ENCODE measurements at regions not wholly inside any gene's neighbourhood (a gene's known extent, or its start where the extent isn't known, plus 50 kb on each side); places are given as distances from the start of the nearest gene placed in this dataset.

- no peak overlapping the region for H3K4me3 ChIP-seq (ENCODE audit: low read depth in 1 of 2, low read length in 2 of 2)
- no peaks in the 10 kb centered on the region for H3K36me3 ChIP-seq (ENCODE audit: control insufficient read depth in 1 of 2, insufficient read depth in 2 of 2, low read length in 2 of 2)
- no peak overlapping the region for H3K9ac ChIP-seq (ENCODE audit: low read depth in 1 of 2, low read length in 2 of 2)
- H3K9me3 ChIP-seq (ENCODE audit: control insufficient read depth in 1 of 2, low read length in 2 of 2) = no peaks in the 10 kb centered on the region
- no peaks in the 10 kb centered on the region for H3K27me3 ChIP-seq (ENCODE audit: control insufficient read depth in 1 of 2, insufficient read depth in 2 of 2, low read length in 2 of 2)
- no peak overlapping the region for H3K27ac ChIP-seq (ENCODE audit: low read depth, low read length)
- no peaks in the 10 kb centered on the region for H3K4me1 ChIP-seq (ENCODE audit: control insufficient read depth in 1 of 2, insufficient read depth in 2 of 2, low read length in 2 of 2)
Observed at GRCh38 chr18:78764544-78764943, 215.1 kb upstream of the SALL3 start.

GRCh38 chr18:78765142-78765541 lies 214.5 kb upstream of the SALL3 start:
- no peak overlapping the region for H3K4me3 ChIP-seq (ENCODE audit: low read depth in 1 of 2, low read length in 2 of 2)
- H3K27ac ChIP-seq (ENCODE audit: low read depth, low read length) = no peak overlapping the region
- no peaks in the 10 kb centered on the region for H3K36me3 ChIP-seq (ENCODE audit: control insufficient read depth in 1 of 2, insufficient read depth in 2 of 2, low read length in 2 of 2)
- no peaks in the 10 kb centered on the region for H3K4me1 ChIP-seq (ENCODE audit: control insufficient read depth in 1 of 2, insufficient read depth in 2 of 2, low read length in 2 of 2)
- no peaks in the 10 kb centered on the region for H3K27me3 ChIP-seq (ENCODE audit: control insufficient read depth in 1 of 2, insufficient read depth in 2 of 2, low read length in 2 of 2)
- no peak overlapping the region for H3K9ac ChIP-seq (ENCODE audit: low read depth in 1 of 2, low read length in 2 of 2)
- no peaks in the 10 kb centered on the region for H3K9me3 ChIP-seq (ENCODE audit: control insufficient read depth in 1 of 2, low read length in 2 of 2)

- H3K4me1 ChIP-seq (ENCODE audit: control insufficient read depth in 1 of 2, insufficient read depth in 2 of 2, low read length in 2 of 2) = no peaks in the 10 kb centered on the region
- H3K27me3 ChIP-seq (ENCODE audit: control insufficient read depth in 1 of 2, insufficient read depth in 2 of 2, low read length in 2 of 2) = no peaks in the 10 kb centered on the region
- H3K4me3 ChIP-seq (ENCODE audit: low read depth in 1 of 2, low read length in 2 of 2) = no peak overlapping the region
- H3K36me3 ChIP-seq (ENCODE audit: control insufficient read depth in 1 of 2, insufficient read depth in 2 of 2, low read length in 2 of 2) = no peaks in the 10 kb centered on the region
- no peaks in the 10 kb centered on the region for H3K9me3 ChIP-seq (ENCODE audit: control insufficient read depth in 1 of 2, low read length in 2 of 2)
- no peak overlapping the region for H3K27ac ChIP-seq (ENCODE audit: low read depth, low read length)
- H3K9ac ChIP-seq (ENCODE audit: low read depth in 1 of 2, low read length in 2 of 2) = no peak overlapping the region
Observed at GRCh38 chr18:78765637-78766281, 213.9 kb upstream of the SALL3 start.

- H3K4me3 ChIP-seq (ENCODE audit: low read depth in 1 of 2, low read length in 2 of 2) = no peak overlapping the region
- H3K9ac ChIP-seq (ENCODE audit: low read depth in 1 of 2, low read length in 2 of 2) = no peak overlapping the region
- H3K27me3 ChIP-seq (ENCODE audit: control insufficient read depth in 1 of 2, insufficient read depth in 2 of 2, low read length in 2 of 2) = no peaks in the 10 kb centered on the region
- no peak overlapping the region for H3K27ac ChIP-seq (ENCODE audit: low read depth, low read length)
- H3K4me1 ChIP-seq (ENCODE audit: control insufficient read depth in 1 of 2, insufficient read depth in 2 of 2, low read length in 2 of 2) = no peaks in the 10 kb centered on the region
- H3K36me3 ChIP-seq (ENCODE audit: control insufficient read depth in 1 of 2, insufficient read depth in 2 of 2, low read length in 2 of 2) = no peaks in the 10 kb centered on the region
- no peaks in the 10 kb centered on the region for H3K9me3 ChIP-seq (ENCODE audit: control insufficient read depth in 1 of 2, low read length in 2 of 2)
Observed at GRCh38 chr18:78766651-78767533, 212.7 kb upstream of the SALL3 start.

- no peak overlapping the region for H3K9ac ChIP-seq (ENCODE audit: low read depth in 1 of 2, low read length in 2 of 2)
- no peak overlapping the region for H3K4me3 ChIP-seq (ENCODE audit: low read depth in 1 of 2, low read length in 2 of 2)
Observed at GRCh38 chr18:78767648-78768071, 212.0 kb upstream of the SALL3 start.

GRCh38 chr18:78768221-78768620 lies 211.4 kb upstream of the SALL3 start:
- Histone ChIP-seq H3K27me3 (ENCODE audit: control insufficient read depth in 1 of 2, insufficient read depth in 2 of 2, low read length in 2 of 2) (no peaks in the 10 kb centered on the region), H3K9ac (ENCODE audit: low read depth in 1 of 2, low read length in 2 of 2) (no peak overlapping the region), H3K36me3 (ENCODE audit: control insufficient read depth in 1 of 2, insufficient read depth in 2 of 2, low read length in 2 of 2) (no peaks in the 10 kb centered on the region), H3K9me3 (ENCODE audit: control insufficient read depth in 1 of 2, low read length in 2 of 2) (no peaks in the 10 kb centered on the region), H3K27ac (ENCODE audit: low read depth, low read length) (no peak overlapping the region), H3K4me1 (ENCODE audit: control insufficient read depth in 1 of 2, insufficient read depth in 2 of 2, low read length in 2 of 2) (no peaks in the 10 kb centered on the region), H3K4me3 (ENCODE audit: low read depth in 1 of 2, low read length in 2 of 2) (no peak overlapping the region)

More at GRCh38 chr18:78767648-78768071, 212.0 kb upstream of the SALL3 start:
- Histone ChIP-seq H3K36me3 (ENCODE audit: control insufficient read depth in 1 of 2, insufficient read depth in 2 of 2, low read length in 2 of 2) (no peaks in the 10 kb centered on the region), H3K27me3 (ENCODE audit: control insufficient read depth in 1 of 2, insufficient read depth in 2 of 2, low read length in 2 of 2) (no peaks in the 10 kb centered on the region), H3K27ac (ENCODE audit: low read depth, low read length) (no peak overlapping the region), H3K9me3 (ENCODE audit: control insufficient read depth in 1 of 2, low read length in 2 of 2) (no peaks in the 10 kb centered on the region), H3K4me1 (ENCODE audit: control insufficient read depth in 1 of 2, insufficient read depth in 2 of 2, low read length in 2 of 2) (no peaks in the 10 kb centered on the region)

GRCh38 chr18:78768656-78769501 lies 210.7 kb upstream of the SALL3 start:
- no peaks in the 10 kb centered on the region for H3K36me3 ChIP-seq (ENCODE audit: control insufficient read depth in 1 of 2, insufficient read depth in 2 of 2, low read length in 2 of 2)
- H3K4me3 ChIP-seq (ENCODE audit: low read depth in 1 of 2, low read length in 2 of 2) = no peak overlapping the region
- no peak overlapping the region for H3K27ac ChIP-seq (ENCODE audit: low read depth, low read length)
- no peaks in the 10 kb centered on the region for H3K4me1 ChIP-seq (ENCODE audit: control insufficient read depth in 1 of 2, insufficient read depth in 2 of 2, low read length in 2 of 2)
- H3K9ac ChIP-seq (ENCODE audit: low read depth in 1 of 2, low read length in 2 of 2) = no peak overlapping the region
- H3K27me3 ChIP-seq (ENCODE audit: control insufficient read depth in 1 of 2, insufficient read depth in 2 of 2, low read length in 2 of 2) = no peaks in the 10 kb centered on the region
- H3K9me3 ChIP-seq (ENCODE audit: control insufficient read depth in 1 of 2, low read length in 2 of 2) = no peaks in the 10 kb centered on the region

GRCh38 chr18:78769502-78770105 lies 210.0 kb upstream of the SALL3 start:
- H3K27me3 ChIP-seq (ENCODE audit: control insufficient read depth in 1 of 2, insufficient read depth in 2 of 2, low read length in 2 of 2) = no peaks in the 10 kb centered on the region

GRCh38 chr18:78770139-78770822 lies 209.3 kb upstream of the SALL3 start:
- no peaks in the 10 kb centered on the region for H3K27me3 ChIP-seq (ENCODE audit: control insufficient read depth in 1 of 2, insufficient read depth in 2 of 2, low read length in 2 of 2)
- no peaks in the 10 kb centered on the region for H3K36me3 ChIP-seq (ENCODE audit: control insufficient read depth in 1 of 2, insufficient read depth in 2 of 2, low read length in 2 of 2)
- no peak overlapping the region for H3K27ac ChIP-seq (ENCODE audit: low read depth, low read length)
- H3K9me3 ChIP-seq (ENCODE audit: control insufficient read depth in 1 of 2, low read length in 2 of 2) = no peaks in the 10 kb centered on the region
- no peak overlapping the region for H3K4me3 ChIP-seq (ENCODE audit: low read depth in 1 of 2, low read length in 2 of 2)
- no peak overlapping the region for H3K9ac ChIP-seq (ENCODE audit: low read depth in 1 of 2, low read length in 2 of 2)
- no peaks in the 10 kb centered on the region for H3K4me1 ChIP-seq (ENCODE audit: control insufficient read depth in 1 of 2, insufficient read depth in 2 of 2, low read length in 2 of 2)

More at GRCh38 chr18:78769502-78770105, 210.0 kb upstream of the SALL3 start:
- Histone ChIP-seq H3K4me1 (ENCODE audit: control insufficient read depth in 1 of 2, insufficient read depth in 2 of 2, low read length in 2 of 2) (no peaks in the 10 kb centered on the region), H3K27ac (ENCODE audit: low read depth, low read length) (no peak overlapping the region), H3K9me3 (ENCODE audit: control insufficient read depth in 1 of 2, low read length in 2 of 2) (no peaks in the 10 kb centered on the region), H3K9ac (ENCODE audit: low read depth in 1 of 2, low read length in 2 of 2) (no peak overlapping the region), H3K4me3 (ENCODE audit: low read depth in 1 of 2, low read length in 2 of 2) (no peak overlapping the region), H3K36me3 (ENCODE audit: control insufficient read depth in 1 of 2, insufficient read depth in 2 of 2, low read length in 2 of 2) (no peaks in the 10 kb centered on the region)

Measured in duodenal mucosa (tissue), 2 donors.